ENCODE measurements at regions not wholly inside any gene's neighbourhood (a gene's known extent, or its start where the extent isn't known, plus 50 kb on each side); places are given as distances from the start of the nearest gene placed in this dataset.
"Not testable (repeated sequence)": the region's sequence is repeated elsewhere in the genome, so short reads cannot be mapped to it uniquely, and the experiment has no call there.

DNA sequence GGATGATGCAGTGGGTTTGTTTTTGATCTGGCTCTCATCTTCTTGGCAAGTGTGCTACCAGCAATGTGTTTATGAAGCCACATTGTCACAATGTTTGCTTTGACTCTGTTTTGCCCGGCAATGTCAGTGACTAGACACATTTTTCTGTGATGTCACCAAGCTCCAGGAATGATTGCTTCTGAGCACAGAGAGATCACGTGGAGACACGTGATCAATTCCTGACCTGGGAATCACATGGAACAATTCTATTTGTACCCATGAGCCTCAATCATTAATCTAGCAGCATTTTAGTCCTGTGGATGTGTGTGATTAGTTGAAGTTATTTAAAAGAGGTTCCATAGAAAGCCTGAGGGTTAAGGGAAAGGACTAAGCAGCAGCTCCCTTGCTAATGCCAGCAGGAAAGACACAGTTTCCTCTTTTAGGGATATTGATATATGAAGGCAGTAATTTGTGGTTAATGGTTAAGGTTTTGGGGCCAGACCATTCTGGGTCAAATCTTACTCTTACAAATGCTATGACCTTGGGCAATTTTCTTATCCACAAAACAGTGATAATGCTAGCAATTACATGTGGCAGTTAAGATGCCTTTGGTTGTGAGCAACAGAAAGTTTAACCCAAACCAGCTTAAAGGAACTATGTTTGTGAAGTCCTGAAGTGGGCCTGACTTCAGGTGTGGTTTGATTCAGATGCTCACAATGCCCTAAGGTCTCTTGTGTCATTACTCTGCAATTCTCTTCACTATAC lies 59.0 kb downstream of the FASLG start:
- peak; percentile 60 for DNase-seq

DNA sequence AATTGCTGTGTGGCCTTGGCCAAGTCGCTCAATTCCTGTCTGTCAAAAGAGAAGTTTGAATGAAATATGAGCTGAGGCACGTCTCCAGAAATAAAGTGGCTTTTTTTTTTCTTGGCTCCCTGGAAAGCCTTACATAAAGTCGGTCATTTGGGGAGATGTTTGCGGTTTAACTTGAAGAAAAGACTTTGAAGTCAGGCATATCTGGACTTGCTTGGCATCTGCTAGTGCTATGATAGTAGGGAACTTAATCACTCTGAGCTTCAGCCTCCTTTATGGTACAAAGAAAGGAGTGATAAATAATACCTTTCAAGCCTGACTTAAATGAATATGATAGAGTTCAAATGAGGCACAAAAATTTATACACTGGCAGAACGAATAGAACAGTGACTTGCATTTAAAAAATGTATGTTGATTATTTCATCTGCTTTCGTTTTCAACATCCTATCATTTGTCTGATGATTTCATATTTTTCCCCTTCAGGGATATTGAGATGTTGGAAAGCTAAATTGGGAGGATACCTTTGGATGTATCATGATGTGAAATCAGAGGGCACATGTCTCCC lies 60.2 kb downstream of the FASLG start:
- no peak for DNase-seq

GRCh38 chr1:172719694-172720138 lies 60.8 kb downstream of the FASLG start:
- DNase-seq = no peak

DNA sequence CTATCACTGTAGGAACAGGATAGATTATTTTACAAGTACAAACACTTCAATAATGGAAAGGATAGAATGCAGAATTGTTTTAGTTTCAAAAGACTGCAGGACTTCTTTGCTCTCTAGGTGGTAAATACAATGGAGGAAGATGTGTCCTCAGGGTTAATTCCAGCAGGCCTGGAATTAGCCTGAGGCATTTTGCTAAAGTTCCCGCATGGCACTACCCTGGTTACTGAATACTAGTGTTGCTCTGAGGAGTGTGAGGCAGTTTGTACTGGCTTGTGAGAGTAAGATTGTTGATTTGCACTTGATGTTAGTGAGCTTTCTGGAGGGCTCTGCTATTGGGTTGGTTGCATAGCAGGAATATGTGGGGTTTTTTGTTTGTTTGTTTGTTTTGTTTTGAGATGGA lies 61.4 kb downstream of the FASLG start:
- no peak for DNase-seq

DNA sequence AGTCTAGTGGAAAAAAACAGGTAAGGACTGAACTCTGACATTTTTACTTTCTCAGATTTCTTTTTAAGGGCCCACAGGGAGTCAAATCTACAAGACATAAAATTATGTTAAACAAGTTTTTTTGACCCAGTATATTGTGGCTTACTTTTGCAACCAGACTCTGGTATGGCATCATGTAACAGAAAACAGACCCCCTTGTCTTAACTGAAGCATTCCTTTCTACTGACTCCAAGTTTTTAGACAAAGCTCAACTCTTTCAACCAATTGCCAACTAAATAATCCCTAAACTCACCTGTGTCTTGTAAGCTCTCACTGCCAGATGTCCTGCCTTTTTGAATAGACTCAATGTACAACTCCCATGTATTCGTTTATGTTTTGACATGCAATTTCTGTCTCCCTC lies 64.3 kb downstream of the FASLG start:
- DNase-seq = no peak

GRCh38 chr1:172724232-172724631 lies 65.3 kb downstream of the FASLG start:
- DNase-seq = no peak

GRCh38 chr1:172724765-172725613 lies 66.1 kb downstream of the FASLG start:
- no peak for DNase-seq

- no peak for DNase-seq
Measured at GRCh38 chr1:172726740-172727139, 67.8 kb downstream of the FASLG start.

GRCh38 chr1:172727275-172727857 lies 68.5 kb downstream of the FASLG start:
- no peak for DNase-seq

DNA sequence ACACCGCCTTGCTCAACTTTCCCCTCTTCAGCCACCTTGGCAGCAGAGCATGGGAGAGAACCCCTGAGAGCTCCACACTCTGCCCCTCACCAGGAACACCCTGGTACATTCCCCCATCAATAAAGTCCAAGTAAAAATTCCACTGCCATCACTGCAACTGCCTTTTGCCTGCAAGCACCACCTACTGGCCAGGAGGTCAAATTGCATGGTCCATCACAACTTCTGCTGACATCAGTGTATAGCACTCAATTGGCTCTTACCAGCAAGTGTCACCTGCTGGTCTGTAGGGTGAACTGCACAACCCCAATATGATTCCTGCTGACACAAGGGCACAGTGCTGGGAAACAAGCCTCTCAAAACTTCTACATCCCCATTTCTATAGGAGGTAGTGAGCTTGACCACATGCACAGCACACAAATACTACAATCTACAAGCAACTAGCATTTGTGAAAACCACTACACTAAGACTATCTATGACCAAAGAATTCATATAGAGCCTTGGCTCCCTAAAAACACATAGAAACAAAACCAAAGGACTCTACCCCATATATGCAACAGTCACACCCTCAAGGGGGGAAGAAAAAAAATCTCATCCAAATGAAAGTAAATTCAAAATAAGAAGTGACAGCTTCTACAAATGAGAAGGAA lies 69.2 kb downstream of the FASLG start:
- DNase-seq = no peak

- DNase-seq = not testable (repeated sequence)
Measured at GRCh38 chr1:172728705-172729104, 69.8 kb downstream of the FASLG start.

DNA sequence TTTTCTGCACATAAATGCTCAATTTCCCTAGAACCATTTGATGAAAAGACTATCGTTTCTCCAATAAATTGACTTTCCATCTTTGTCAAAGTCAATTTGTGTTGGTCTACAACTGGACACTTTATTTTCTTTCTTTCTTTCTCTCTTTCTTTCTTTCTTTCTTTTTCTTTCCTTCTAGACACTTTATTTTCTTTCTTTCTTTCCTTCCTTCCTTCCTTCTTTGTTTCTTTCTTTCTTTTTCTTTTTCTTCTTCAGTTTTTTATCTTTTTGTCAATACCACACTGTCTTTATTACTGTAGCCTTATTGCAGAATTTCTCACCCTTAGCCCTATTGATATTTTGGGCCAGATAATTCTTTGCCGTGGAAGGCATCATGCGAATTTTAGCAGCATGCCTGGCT lies 73.5 kb downstream of the FASLG start:
- DNase-seq = no peak

DNA sequence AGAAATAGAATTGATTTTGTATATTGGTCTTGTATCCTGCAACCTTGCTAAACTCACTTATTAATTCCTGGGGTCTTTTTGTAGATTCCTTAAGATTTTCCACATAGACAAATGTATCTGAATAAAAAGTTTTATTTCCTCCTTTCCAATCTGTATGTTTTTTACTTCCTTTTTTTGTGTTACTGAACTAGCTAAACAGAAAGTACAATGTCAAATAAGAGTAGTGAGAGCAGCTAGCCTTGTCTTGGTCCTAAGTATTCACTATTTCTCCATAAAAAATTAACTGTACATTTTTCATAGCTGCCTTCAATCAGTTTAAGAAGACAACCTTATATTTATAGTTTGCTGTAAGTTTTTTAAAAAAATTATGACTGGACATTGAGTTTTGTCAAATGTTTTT lies 74.9 kb downstream of the FASLG start:
- no peak for DNase-seq

- DNase-seq = no peak
Measured at GRCh38 chr1:172738389-172738788, 79.5 kb downstream of the FASLG start.

GRCh38 chr1:172742599-172743500 lies 83.9 kb downstream of the FASLG start:
- DNase-seq = no peak

- DNase-seq = no peak
Measured at GRCh38 chr1:172745014-172745413, 86.1 kb downstream of the FASLG start.

GRCh38 chr1:172746091-172746949 lies 87.4 kb downstream of the FASLG start:
- no peak for DNase-seq

DNA sequence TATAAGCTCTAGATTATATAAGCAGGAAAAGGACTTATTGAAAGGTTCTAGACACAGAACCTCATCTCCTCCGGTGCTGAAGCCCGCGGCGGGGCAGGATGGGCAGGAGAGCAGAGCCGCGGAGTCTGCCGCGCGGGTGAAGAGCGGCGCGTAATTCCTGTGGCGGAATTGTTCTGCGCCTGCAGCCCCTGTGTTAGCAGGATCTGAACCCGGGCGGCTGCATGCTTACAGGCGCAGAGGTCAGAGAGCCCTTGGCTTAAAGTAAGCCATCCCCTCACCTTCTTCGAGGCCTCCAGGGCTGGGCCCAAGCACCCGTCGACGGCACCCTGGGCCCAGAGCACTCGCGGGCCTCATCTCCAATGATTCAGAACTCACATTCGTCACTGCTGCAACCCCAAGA lies 89.3 kb downstream of the FASLG start:
- no peak for DNase-seq

GRCh38 chr1:172751683-172752082 lies 92.8 kb downstream of the FASLG start:
- DNase-seq = no peak

- no peak for DNase-seq
Measured at GRCh38 chr1:172753964-172754363, 95.1 kb downstream of the FASLG start.

DNA sequence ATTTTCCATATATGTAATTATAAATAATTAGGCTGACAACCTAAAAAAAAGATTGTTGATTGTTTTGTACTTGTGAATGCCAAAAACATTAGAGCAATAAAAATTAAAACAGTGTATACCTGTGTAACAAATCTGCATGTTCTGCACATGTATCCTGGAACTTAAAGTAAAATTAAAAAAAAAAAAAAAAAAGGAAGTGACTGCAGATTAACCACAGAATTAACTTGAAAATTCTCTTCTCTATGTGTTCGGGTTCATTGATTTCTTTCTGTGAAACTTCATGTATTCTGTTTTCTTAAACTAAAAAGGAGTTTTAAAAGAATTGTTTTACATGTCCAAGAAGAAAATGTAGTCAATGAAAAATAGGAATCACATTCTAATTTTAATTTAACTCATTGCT lies 95.7 kb downstream of the FASLG start:
- no peak for DNase-seq
